GM21423 (cell line): ENCODE measurements at regions not wholly inside any gene's neighbourhood (a gene's known extent, or its start where the extent isn't known, plus 50 kb on each side); places are given as distances from the start of the nearest gene placed in this dataset.
A peak's percentile ranks its signal among the peaks of the same experiment; 100 is the strongest.

Source experiments
- ATAC-seq: cut with Tn5 transposase; IDR thresholded peaks from one replicate; pipeline ENCODE4 v1.9.1; 2021; ENCODE audit warnings: mild to moderate bottlenecking, moderate library complexity; ENCODE audit not compliant: unreplicated experiment

GRCh38 chr16:85498607-85499006, 114.5 kb upstream of the GSE1 start:
- ATAC-seq, result peak; percentile 75

- ATAC-seq, result no peak
Observed at GRCh38 chr16:85500220-85500619, 112.9 kb upstream of the GSE1 start.

GRCh38 chr16:85501900-85502299, 111.2 kb upstream of the GSE1 start:
- no peak for ATAC-seq

DNA sequence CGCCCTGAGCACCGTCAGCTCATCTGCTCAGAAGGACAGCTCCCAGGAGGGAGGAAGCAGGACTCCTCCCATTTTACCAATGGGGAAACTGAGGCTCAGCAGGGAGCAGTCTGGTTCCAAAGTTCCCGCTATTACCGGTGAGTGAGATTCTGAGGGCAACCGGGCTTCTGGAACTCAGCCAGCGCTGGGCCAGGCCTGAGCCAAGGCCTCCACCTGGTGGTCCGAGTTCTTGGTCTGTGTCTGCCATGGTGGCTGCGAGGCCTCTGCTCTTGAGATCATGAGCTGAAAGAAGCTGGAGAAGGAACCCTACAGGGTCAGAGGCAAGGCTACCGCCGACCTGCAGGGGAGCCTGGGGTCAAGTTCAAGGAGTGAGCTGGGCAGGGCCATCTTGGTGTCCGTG, 110.8 kb upstream of the GSE1 start:
- no peak for ATAC-seq

- no peak for ATAC-seq
Observed at GRCh38 chr16:85503679-85504231, 109.4 kb upstream of the GSE1 start.

DNA sequence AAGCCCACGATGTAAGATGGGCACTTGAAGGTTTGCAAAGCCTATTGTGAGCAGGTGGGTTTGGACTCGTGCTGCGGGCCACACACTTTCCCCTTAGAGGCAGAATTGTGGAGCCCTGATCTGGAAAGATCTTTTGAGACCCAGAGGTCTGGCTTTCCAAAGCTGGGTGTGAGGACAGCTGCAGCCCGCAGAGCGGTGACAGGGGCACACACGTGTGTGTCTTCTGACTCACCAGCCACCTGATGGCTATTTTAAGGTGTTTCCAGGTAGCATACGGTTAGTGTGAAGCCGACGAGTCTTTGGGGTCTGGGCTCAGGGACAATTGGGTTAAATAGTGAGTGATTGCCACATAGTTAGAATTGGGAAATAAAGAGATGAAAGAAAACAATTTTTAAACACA, 108.9 kb upstream of the GSE1 start:
- ATAC-seq, result no peak

DNA sequence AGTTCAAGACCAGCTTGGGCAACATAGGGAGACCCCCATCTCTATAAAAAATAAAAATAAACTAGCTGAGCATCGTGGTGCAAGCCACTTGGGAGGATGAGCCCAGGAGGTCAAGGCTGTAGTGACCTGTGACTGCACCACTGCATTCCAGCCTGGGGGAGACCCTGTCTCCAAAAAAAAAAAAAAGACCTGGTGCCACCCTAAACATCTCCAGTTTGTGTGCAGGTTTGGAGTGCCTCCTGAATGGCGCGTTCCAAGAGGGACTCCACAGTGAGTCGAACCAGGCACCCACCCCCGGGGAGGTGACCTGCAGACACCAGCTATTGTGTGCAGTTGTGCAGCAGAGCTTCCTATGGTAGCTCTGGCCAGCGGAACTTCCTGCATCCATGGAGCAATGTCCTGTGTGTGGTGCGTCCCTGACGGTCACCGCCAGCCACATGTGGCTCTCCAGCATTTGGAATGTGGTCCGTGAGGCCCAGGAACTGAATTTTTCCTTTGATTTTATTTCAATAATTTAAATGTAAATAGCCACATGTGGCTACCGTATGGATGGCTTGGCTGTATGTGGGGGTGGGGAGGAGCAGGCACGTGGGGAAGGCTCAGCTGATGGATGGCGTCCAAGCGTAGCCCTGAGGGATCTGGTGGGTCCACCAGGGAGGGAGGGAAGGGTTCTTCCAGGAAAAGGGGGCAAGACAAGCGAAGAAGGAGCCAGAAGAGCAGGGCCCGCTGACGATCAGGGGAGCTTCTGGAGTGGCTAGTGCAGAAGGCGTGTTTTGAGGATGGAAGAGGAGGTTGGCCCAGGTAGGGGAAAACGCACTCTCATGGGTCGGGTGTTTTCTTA, 107.1 kb upstream of the GSE1 start:
- ATAC-seq, result no peak

DNA sequence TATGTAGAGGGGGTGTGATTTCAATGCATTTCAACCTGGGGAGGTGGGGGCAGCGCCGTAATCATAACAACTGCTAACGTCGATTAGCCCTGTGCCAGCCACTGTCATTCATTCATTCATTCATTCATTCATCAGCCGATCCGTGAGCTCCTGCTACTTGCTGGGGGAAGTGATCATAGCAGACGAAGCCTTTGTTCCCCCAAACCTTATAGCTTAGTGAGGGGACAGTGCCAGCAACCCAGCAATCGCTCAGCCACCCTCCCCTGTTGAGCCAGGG, 106.5 kb upstream of the GSE1 start:
- no peak for ATAC-seq

GRCh38 chr16:85507342-85507741, 105.8 kb upstream of the GSE1 start:
- ATAC-seq, result no peak

- ATAC-seq, result no peak
Observed at GRCh38 chr16:85508388-85508787, 104.7 kb upstream of the GSE1 start.

DNA sequence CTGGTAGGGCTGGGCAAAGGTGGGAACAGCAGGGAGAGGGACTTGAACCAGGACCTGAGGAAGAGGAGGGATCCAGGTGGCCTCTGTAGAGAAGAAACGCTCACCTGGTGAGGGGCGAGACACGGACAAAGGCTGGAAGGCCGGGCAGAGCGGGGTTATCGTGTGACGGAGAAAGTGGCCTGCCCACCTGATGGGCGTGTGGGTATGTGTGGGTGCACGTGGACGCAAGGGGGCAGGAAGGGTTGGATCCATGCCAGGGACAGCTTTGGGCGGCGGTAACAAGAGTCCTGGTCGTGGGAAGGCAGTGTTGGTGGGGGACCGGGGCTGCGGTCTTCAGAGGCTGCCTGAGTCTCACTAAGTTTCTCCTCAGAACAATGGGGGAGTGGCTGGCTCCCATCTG, 104.1 kb upstream of the GSE1 start:
- no peak for ATAC-seq

- no peak for ATAC-seq
Observed at GRCh38 chr16:85510041-85510659, 103.0 kb upstream of the GSE1 start.

GRCh38 chr16:85511938-85512807, 100.9 kb upstream of the GSE1 start:
- ATAC-seq, result no peak

DNA sequence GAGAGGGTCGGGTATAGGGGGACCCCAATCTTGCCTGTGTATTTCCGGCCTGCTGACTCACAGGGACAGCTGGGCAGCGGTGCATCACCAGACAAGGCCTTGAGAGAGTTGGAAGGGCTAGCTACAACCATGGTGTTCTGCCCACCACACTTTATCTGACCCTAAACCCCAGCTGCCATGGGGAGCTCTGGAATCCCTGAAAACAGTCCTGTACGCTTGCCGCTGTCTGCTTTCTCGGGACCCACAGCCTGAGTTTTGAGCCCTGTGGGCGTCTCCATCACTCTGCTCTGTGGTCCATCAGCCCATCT, 100.4 kb upstream of the GSE1 start:
- no peak for ATAC-seq

DNA sequence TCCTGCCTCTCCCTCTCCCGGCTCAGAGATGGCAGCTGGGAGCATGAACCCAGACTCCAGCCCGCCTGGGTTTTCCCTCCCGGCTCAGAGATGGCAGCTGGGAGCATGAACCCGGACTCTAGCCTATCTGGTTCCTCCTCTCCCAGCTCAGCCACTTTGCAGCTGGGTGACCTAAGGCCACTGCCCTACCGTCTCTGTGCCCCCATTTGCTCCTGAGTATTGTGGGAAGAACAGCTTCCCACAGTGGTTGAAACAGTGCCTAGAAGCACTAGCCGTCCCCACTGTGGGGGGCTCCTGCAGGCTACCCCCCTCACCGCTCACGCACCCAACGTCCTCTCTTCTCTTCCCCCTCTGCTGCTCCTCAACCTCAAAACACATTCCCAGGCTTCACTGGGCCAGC, 99.9 kb upstream of the GSE1 start:
- ATAC-seq, result no peak

DNA sequence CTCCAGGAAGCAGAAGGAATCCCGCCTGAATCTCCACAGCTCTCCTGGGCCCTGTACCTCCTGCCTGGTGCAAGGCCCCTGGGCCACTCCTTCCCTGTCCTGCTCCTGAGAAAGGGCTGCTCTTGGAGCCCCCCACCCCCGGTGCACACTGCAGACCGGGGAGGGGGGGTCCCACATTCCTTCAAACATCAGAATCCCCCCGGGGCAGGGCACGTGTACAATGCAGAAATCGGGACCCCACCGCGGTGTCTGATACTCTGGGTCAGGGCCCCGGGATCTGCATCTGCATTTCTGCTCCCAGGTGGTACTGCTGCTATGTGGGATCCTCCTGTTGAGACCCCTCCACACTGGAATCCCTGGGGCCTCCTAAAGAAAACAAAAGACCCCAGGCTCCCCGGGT, 99.5 kb upstream of the GSE1 start:
- no peak for ATAC-seq

- no peak for ATAC-seq
Observed at GRCh38 chr16:85514295-85514597, 98.9 kb upstream of the GSE1 start.

GRCh38 chr16:85514598-85515318, 98.4 kb upstream of the GSE1 start:
- ATAC-seq, result no peak

DNA sequence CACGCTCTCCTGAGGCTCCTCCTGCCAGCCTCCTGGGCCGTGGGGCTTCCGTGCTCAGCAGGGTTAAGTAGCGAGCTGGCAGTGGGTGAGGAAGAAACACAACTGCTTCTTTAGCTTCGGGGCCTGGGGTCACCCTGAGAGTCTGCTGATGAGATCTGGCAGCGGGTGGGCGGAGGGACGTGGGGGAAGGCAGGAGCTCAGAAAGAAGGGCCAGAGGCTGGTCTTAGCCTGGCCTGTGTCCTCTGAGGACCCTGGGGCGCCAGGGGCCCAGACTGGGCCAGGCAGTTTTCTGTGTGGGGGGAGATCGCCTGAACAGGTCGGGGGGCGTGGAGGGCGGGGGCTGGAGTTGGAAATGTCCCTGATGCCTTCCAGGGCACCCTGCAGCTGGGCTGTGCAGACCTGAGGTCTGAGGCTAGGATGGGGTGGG, 97.8 kb upstream of the GSE1 start:
- ATAC-seq, result no peak

- ATAC-seq, result no peak
Observed at GRCh38 chr16:85515830-85516397, 97.2 kb upstream of the GSE1 start.

DNA sequence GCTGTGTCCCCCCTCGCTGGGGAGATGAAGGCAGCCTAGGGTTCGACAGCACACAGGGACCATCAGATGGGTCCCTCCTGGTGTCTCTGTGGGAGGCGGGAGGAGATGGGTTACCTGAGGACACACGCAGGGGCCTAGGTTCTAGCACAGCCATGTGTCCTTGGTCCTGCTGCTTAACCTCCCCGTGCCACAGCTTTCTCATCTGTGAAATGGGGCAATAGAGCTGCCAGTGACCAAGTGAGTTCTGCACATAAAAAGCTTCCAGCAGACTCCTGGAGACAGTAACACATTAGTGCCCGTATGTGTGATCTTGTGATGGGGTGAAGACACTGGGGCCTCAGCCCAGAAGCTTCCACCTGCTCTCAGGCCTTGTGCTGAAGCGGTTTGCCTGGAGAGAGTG, 96.0 kb upstream of the GSE1 start:
- ATAC-seq, result no peak
